ENCODE measurements at regions not wholly inside any gene's neighbourhood (a gene's known extent, or its start where the extent isn't known, plus 50 kb on each side); places are given as distances from the start of the nearest gene placed in this dataset.
A peak's percentile ranks its signal among the peaks of the same experiment; 100 is the strongest.

GRCh38 chr2:199627417-199627816, 169.7 kb upstream of the SATB2 start:
- no peak for DNase-seq (ENCODE audit: low spot score)

GRCh38 chr2:199624958-199625357, 167.2 kb upstream of the SATB2 start:
- DNase-seq (ENCODE audit: low spot score) = peak; percentile 11

GRCh38 chr2:199612509-199613130, 154.9 kb upstream of the SATB2 start:
- DNase-seq (ENCODE audit: low spot score) = no peak

- no peak for DNase-seq (ENCODE audit: low spot score)
Observed at GRCh38 chr2:199607914-199608313, 150.2 kb upstream of the SATB2 start.

GRCh38 chr2:199606193-199606780, 148.5 kb upstream of the SATB2 start:
- no peak for DNase-seq (ENCODE audit: low spot score)

GRCh38 chr2:199603721-199604291, 146.1 kb upstream of the SATB2 start:
- DNase-seq (ENCODE audit: low spot score) = peak; percentile 7

GRCh38 chr2:199602896-199603717, 145.4 kb upstream of the SATB2 start:
- DNase-seq (ENCODE audit: low spot score) = no peak

- no peak for DNase-seq (ENCODE audit: low spot score)
Observed at GRCh38 chr2:199602271-199602895, 144.6 kb upstream of the SATB2 start.

GRCh38 chr2:199596549-199596948, 138.8 kb upstream of the SATB2 start:
- no peak for DNase-seq (ENCODE audit: low spot score)

- DNase-seq (ENCODE audit: low spot score) = no peak
Observed at GRCh38 chr2:199594443-199594842, 136.7 kb upstream of the SATB2 start.

GRCh38 chr2:199591826-199592225, 134.1 kb upstream of the SATB2 start:
- DNase-seq (ENCODE audit: low spot score) = no peak

- no peak for DNase-seq (ENCODE audit: low spot score)
Observed at GRCh38 chr2:199590321-199591203, 132.8 kb upstream of the SATB2 start.

GRCh38 chr2:199589306-199589705, 131.6 kb upstream of the SATB2 start:
- no peak for DNase-seq (ENCODE audit: low spot score)

GRCh38 chr2:199588054-199588453, 130.3 kb upstream of the SATB2 start:
- no peak for DNase-seq (ENCODE audit: low spot score)

- no peak for DNase-seq (ENCODE audit: low spot score)
Observed at GRCh38 chr2:199586646-199587045, 128.9 kb upstream of the SATB2 start.

GRCh38 chr2:199583676-199584075, 125.9 kb upstream of the SATB2 start:
- DNase-seq (ENCODE audit: low spot score) = no peak

GRCh38 chr2:199581935-199582360, 124.2 kb upstream of the SATB2 start:
- peak; percentile 46 for DNase-seq (ENCODE audit: low spot score)

GRCh38 chr2:199581408-199581807, 123.7 kb upstream of the SATB2 start:
- peak; percentile 11 for DNase-seq (ENCODE audit: low spot score)

- no peak for DNase-seq (ENCODE audit: low spot score)
Observed at GRCh38 chr2:199575416-199575815, 117.7 kb upstream of the SATB2 start.

- DNase-seq (ENCODE audit: low spot score) = no peak
Observed at GRCh38 chr2:199572571-199572970, 114.8 kb upstream of the SATB2 start.

- no peak for DNase-seq (ENCODE audit: low spot score)
Observed at GRCh38 chr2:199570934-199571333, 113.2 kb upstream of the SATB2 start.

All from umbilical cord (tissue), 1 donor.